ENCODE measurements at regions not wholly inside any gene's neighbourhood (a gene's known extent, or its start where the extent isn't known, plus 50 kb on each side); places are given as distances from the start of the nearest gene placed in this dataset.

DNA sequence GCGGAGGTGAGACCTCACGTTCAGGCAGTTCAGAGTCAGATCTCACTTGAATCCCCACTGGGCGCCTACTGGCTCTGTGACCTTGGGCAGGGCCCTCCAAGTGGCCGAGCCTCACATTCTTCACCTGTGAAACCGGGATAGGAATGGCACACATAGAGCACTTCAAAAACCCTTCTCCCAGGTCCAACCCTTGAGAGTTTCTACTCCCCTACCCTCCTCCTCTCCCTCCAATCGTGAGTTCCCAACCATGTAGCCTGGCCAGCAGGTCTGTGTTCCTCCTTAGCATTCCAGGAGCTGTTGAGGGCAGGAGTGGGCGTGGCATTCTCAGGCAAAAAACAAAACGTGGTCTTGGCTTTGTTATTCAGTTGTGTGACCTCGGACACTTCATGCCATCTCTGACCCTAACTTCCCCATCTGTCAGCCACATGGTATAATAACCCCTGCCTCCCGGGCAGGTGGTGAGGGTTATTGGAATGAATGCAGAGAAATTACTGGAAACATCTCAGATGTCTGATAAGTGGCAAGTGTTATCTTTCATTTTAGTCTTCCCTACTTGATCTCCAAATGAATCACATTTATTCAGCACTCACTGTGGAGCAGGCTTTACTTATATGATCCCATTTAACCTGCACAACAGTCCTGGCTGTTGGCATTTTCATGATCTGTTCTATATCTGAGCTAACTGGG lies 112.8 kb upstream of the BOD1 start:
- TF ChIP-seq BRCA1 (IDR thresholded peaks at IDR 0.05; ENCODE audit: low read depth, low read length): no peak
- TF ChIP-seq POLR2AphosphoS5 (IDR thresholded peaks at IDR 0.05; ENCODE audit: low read depth, low read length): no peak
